ENCODE measurements at regions not wholly inside any gene's neighbourhood (a gene's known extent, or its start where the extent isn't known, plus 50 kb on each side); places are given as distances from the start of the nearest gene placed in this dataset.

DNA sequence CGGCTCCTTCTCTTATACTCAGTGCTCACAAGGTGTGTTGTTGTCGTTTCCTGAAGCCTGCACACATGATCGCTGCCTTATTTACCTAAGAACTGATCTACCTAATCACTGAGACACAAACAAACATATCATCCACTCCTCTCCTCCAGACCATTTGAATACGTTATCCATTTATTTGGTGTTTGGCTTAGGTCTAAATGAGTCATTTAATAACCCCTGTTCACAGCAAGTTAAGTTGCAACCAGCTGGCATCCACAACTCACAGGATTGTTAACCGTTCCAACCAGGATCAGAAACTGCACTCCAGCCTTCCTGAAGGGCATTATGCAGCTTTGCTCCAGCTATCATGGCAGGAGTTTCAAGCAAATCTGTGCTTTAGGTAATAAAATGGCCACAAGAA is 511.1 kb upstream of the MAP3K7 start:
- H3K27ac Mint-ChIP-seq: no peak overlapping the region; a peak in 1 of 7 replicates
- no peak for TF ChIP-seq CTCF (conservative IDR thresholded peaks at IDR 0.05)
- no peak overlapping the region for H2AFZ ChIP-seq (ENCODE audit: low read length)

More for the DNA sequence above, 511.1 kb upstream of the MAP3K7 start:
- Histone ChIP-seq H3K9ac (ENCODE audit: extremely low read depth, insufficient read length, low read length) (no peak overlapping the region), H3K18ac (ENCODE audit: insufficient read length, low read depth, low read length) (no peak overlapping the region), H2BK12ac (ENCODE audit: insufficient read length, low read depth, low read length) (no peak overlapping the region), H2BK20ac (ENCODE audit: low read depth, low read length, poor library complexity, severe bottlenecking) (no peak overlapping the region), H2BK5ac (ENCODE audit: insufficient read length, low read length) (no peak overlapping the region), H3K23me2 (ENCODE audit: insufficient read length, low read depth, low read length, poor library complexity, severe bottlenecking) (no peaks in the 10 kb centered on the region), H3T11ph (ENCODE audit: low read length) (no peak overlapping the region), H3K14ac (ENCODE audit: insufficient read depth, low read length) (no peak overlapping the region), H3K79me2 (ENCODE audit: insufficient read depth, low read length) (no peaks in the 10 kb centered on the region), H2AK5ac (ENCODE audit: insufficient read length, low read length) (no peak overlapping the region), H2BK15ac (ENCODE audit: low read depth, low read length) (no peak overlapping the region), H4K91ac (ENCODE audit: insufficient read length, low read depth, low read length) (no peak overlapping the region), H3K27me3 (ENCODE audit: insufficient read depth, low read length) (no peaks in the 10 kb centered on the region), H4K5ac (ENCODE audit: insufficient read length, low read depth, low read length) (no peak overlapping the region), H3K27ac (ENCODE audit: insufficient read length, low read depth, low read length) (no peak overlapping the region), H3K9me3 (ENCODE audit: control insufficient read depth, low read depth, low read length) (no peaks in the 10 kb centered on the region), H3K4ac (ENCODE audit: low read depth, low read length) (no peak overlapping the region), H3K56ac (ENCODE audit: insufficient read length, low read depth, low read length) (no peak overlapping the region), H3K79me1 (ENCODE audit: insufficient read depth, low read depth, low read length, poor library complexity, severe bottlenecking) (no peaks in the 10 kb centered on the region), H2BK120ac (ENCODE audit: low read depth, low read length, poor library complexity, severe bottlenecking) (no peak overlapping the region), H3K23ac (ENCODE audit: insufficient read length, low read depth, low read length) (no peak overlapping the region), H3K4me1 (ENCODE audit: insufficient read depth, low read length) (no peaks in the 10 kb centered on the region), H4K8ac (replicated peaks; ENCODE audit: insufficient read length, low read depth, low read length) (no peak overlapping the region), H3K4me2 (ENCODE audit: insufficient read depth, insufficient read length, low read length) (no peak overlapping the region), H4K20me1 (ENCODE audit: control insufficient read depth, insufficient read depth, insufficient read length) (no peaks in the 10 kb centered on the region)
- Mint-ChIP-seq H3K9me3 (no peaks in the 10 kb centered on the region), H3K27me3 (ENCODE audit: low read depth) (no peaks in the 10 kb centered on the region), H3K4me1 (no peaks in the 10 kb centered on the region), H3K4me3 (no peak overlapping the region), H3K36me3 (ENCODE audit: insufficient read depth in 1 of 3, low read depth in 3 of 3) (no peaks in the 10 kb centered on the region)
- no CpG with 5 or more reads among the region's 5 CpGs for WGBS (ENCODE audit: extremely low coverage, insufficient read length, low lambda C conversion rate)
- no peak for DNase-seq

All from H9 (cell line).